HG03196 (cell line): ENCODE measurements at regions not wholly inside any gene's neighbourhood (a gene's known extent, or its start where the extent isn't known, plus 50 kb on each side); places are given as distances from the start of the nearest gene placed in this dataset.
"Not testable (repeated sequence)": the region's sequence is repeated elsewhere in the genome, so short reads cannot be mapped to it uniquely, and the experiment has no call there.

Experiments
- ATAC-seq: cut with Tn5 transposase; IDR thresholded peaks from one replicate; pipeline ENCODE4 v1.9.1; 2021; ENCODE audit not compliant: unreplicated experiment

GRCh38 chr11:115632061-115632460 lies 127.8 kb upstream of the CADM1 start:
- ATAC-seq, result no peak

- no peak for ATAC-seq
These were observed 127.4 kb upstream of the CADM1 start for GRCh38 chr11:115631609-115632008.

- no peak for ATAC-seq
These were observed 126.0 kb upstream of the CADM1 start for GRCh38 chr11:115630214-115630613.

GRCh38 chr11:115629456-115630015 lies 125.3 kb upstream of the CADM1 start:
- ATAC-seq, result no peak

GRCh38 chr11:115627666-115628460 lies 123.6 kb upstream of the CADM1 start:
- no peak for ATAC-seq

GRCh38 chr11:115627071-115627470 lies 122.9 kb upstream of the CADM1 start:
- no peak for ATAC-seq

- no peak for ATAC-seq
These were observed 122.2 kb upstream of the CADM1 start for GRCh38 chr11:115626414-115626813.

GRCh38 chr11:115625502-115625901 lies 121.3 kb upstream of the CADM1 start:
- ATAC-seq, result no peak

- no peak for ATAC-seq
These were observed 119.8 kb upstream of the CADM1 start for GRCh38 chr11:115624065-115624464.

GRCh38 chr11:115623021-115623451 lies 118.8 kb upstream of the CADM1 start:
- ATAC-seq, result no peak

- ATAC-seq, result no peak
These were observed 114.2 kb upstream of the CADM1 start for GRCh38 chr11:115618428-115618827.

GRCh38 chr11:115617767-115618166 lies 113.6 kb upstream of the CADM1 start:
- no peak for ATAC-seq

GRCh38 chr11:115616971-115617370 lies 112.8 kb upstream of the CADM1 start:
- no peak for ATAC-seq

GRCh38 chr11:115613986-115614632 lies 109.9 kb upstream of the CADM1 start:
- ATAC-seq, result no peak

- no peak for ATAC-seq
These were observed 108.8 kb upstream of the CADM1 start for GRCh38 chr11:115613004-115613403.

- ATAC-seq, result no peak
These were observed 108.0 kb upstream of the CADM1 start for GRCh38 chr11:115612046-115612730.

GRCh38 chr11:115611343-115611742 lies 107.1 kb upstream of the CADM1 start:
- ATAC-seq, result no peak

- ATAC-seq, result no peak
These were observed 106.7 kb upstream of the CADM1 start for GRCh38 chr11:115610908-115611307.

- ATAC-seq, result not testable (repeated sequence)
These were observed 106.0 kb upstream of the CADM1 start for GRCh38 chr11:115610234-115610633.

- ATAC-seq, result no peak
These were observed 104.8 kb upstream of the CADM1 start for GRCh38 chr11:115608976-115609375.

GRCh38 chr11:115607621-115608221 lies 103.5 kb upstream of the CADM1 start:
- ATAC-seq, result no peak
